ENCODE measurements at regions not wholly inside any gene's neighbourhood (a gene's known extent, or its start where the extent isn't known, plus 50 kb on each side); places are given as distances from the start of the nearest gene placed in this dataset.
A peak's percentile ranks its signal among the peaks of the same experiment; 100 is the strongest.

GRCh38 chr12:58434726-58435125, 485.6 kb downstream of the LRIG3 start:
- no peak for TF ChIP-seq CTCF (IDR thresholded peaks at IDR 0.05)

GRCh38 chr12:58435647-58436046, 484.7 kb downstream of the LRIG3 start:
- TF ChIP-seq CTCF (IDR thresholded peaks at IDR 0.05), result no peak

- no peak for TF ChIP-seq CTCF (IDR thresholded peaks at IDR 0.05)
Measured at GRCh38 chr12:58441483-58441882, 478.8 kb downstream of the LRIG3 start.

- TF ChIP-seq CTCF (IDR thresholded peaks at IDR 0.05), result peak; percentile 37; the same call in 1 of the 2 replicates
Measured at GRCh38 chr12:58443273-58443980, 476.9 kb downstream of the LRIG3 start.

- TF ChIP-seq CTCF (IDR thresholded peaks at IDR 0.05), result no peak
Measured at GRCh38 chr12:58443981-58444371, 476.3 kb downstream of the LRIG3 start.

GRCh38 chr12:58450868-58451482, 469.3 kb downstream of the LRIG3 start:
- TF ChIP-seq CTCF (IDR thresholded peaks at IDR 0.05), result no peak

GRCh38 chr12:58452546-58452945, 467.8 kb downstream of the LRIG3 start:
- TF ChIP-seq CTCF (IDR thresholded peaks at IDR 0.05), result no peak

Data from LNCAP (cell line).